ENCODE measurements at regions not wholly inside any gene's neighbourhood (a gene's known extent, or its start where the extent isn't known, plus 50 kb on each side); places are given as distances from the start of the nearest gene placed in this dataset.

DNA sequence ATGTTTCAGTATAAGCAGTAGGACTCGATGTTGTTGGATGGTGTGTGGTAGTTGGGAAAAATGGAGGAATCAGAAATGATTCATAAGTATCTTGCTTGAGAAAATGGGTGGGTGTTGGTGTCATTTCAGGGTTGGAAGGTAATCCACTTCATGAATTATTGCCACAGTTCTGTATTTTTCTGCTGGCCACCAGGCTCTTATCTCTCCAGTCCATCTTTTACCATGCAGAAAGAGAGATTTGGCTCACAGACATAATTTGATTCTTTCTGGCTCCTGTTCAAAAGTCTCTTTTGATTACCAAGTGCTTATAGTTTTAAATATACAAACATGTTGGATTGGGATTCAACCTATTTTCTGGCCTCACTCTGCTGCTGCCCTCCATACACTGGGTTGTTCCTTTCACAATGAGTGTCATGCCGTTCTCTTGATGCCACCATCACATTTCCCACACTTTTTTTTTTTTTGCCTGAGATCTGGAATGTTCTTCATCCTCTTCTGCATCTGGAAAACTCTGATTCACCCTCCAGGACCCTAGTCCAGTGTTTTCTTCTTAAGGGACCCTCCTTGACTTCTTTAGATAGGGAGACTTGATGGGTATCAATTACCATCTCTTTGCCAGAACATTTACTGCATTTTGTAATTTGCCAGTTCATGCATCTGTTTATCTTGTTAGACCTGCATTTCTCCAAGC lies 69.4 kb upstream of the GAP43 start:
- Mint-ChIP-seq H3K9me3 (peaks cover 0 to 2% of the 10 kb centered on the region in 2 experiments; a peak in 2 of 5 replicates), H3K27ac (peak overlapping the region in 2 of 3 experiments; percentile 3 to 88; a peak in 3 of 7 replicates), H3K4me1 (peaks cover 21 to 22% of the 10 kb centered on the region in 2 experiments), H3K36me3 (ENCODE audit: insufficient read depth in 1 of 3, low read depth in 3 of 3) (peaks cover 0 to 8% (median 8%) of the 10 kb centered on the region in 3 experiments; a peak in 3 of 7 replicates), H3K27me3 (ENCODE audit: low read depth) (no peaks in the 10 kb centered on the region), H3K4me3 (no peak overlapping the region)
- Histone ChIP-seq H3K23me2 (ENCODE audit: insufficient read length, low read depth, low read length, poor library complexity, severe bottlenecking) (no peaks in the 10 kb centered on the region), H2BK12ac (ENCODE audit: insufficient read length, low read depth, low read length) (no peak overlapping the region), H3K27ac (ENCODE audit: insufficient read length, low read depth, low read length) (no peak overlapping the region), H4K91ac (ENCODE audit: insufficient read length, low read depth, low read length) (no peak overlapping the region), H3K4me2 (ENCODE audit: insufficient read depth, insufficient read length, low read length) (no peak overlapping the region), H3T11ph (ENCODE audit: low read length) (no peak overlapping the region), H3K79me2 (ENCODE audit: insufficient read depth, low read length) (no peaks in the 10 kb centered on the region), H3K4ac (ENCODE audit: low read depth, low read length) (no peak overlapping the region), H3K9me3 (ENCODE audit: control insufficient read depth, low read depth, low read length) (no peaks in the 10 kb centered on the region), H3K79me1 (ENCODE audit: insufficient read depth, low read depth, low read length, poor library complexity, severe bottlenecking) (no peaks in the 10 kb centered on the region), H3K56ac (ENCODE audit: insufficient read length, low read depth, low read length) (no peak overlapping the region), H4K20me1 (ENCODE audit: control insufficient read depth, insufficient read depth, insufficient read length) (no peaks in the 10 kb centered on the region), H2AFZ (ENCODE audit: low read length) (no peak overlapping the region), H2AK5ac (ENCODE audit: insufficient read length, low read length) (no peak overlapping the region), H4K8ac (replicated peaks; ENCODE audit: insufficient read length, low read depth, low read length) (no peak overlapping the region), H3K9ac (ENCODE audit: extremely low read depth, insufficient read length, low read length) (no peak overlapping the region), H2BK20ac (ENCODE audit: low read depth, low read length, poor library complexity, severe bottlenecking) (no peak overlapping the region), H2BK120ac (ENCODE audit: low read depth, low read length, poor library complexity, severe bottlenecking) (no peak overlapping the region), H3K23ac (ENCODE audit: insufficient read length, low read depth, low read length) (no peak overlapping the region), H3K18ac (ENCODE audit: insufficient read length, low read depth, low read length) (no peak overlapping the region), H2BK5ac (ENCODE audit: insufficient read length, low read length) (no peak overlapping the region), H3K4me1 (ENCODE audit: insufficient read depth, low read length) (peaks cover 10% of the 10 kb centered on the region; the same call in 1 of the 2 replicates), H4K5ac (ENCODE audit: insufficient read length, low read depth, low read length) (no peak overlapping the region), H3K27me3 (ENCODE audit: insufficient read depth, low read length) (no peaks in the 10 kb centered on the region), H2BK15ac (ENCODE audit: low read depth, low read length) (no peak overlapping the region), H3K14ac (ENCODE audit: insufficient read depth, low read length) (no peak overlapping the region)
- DNase-seq: no peak
- TF ChIP-seq, protein P1, sequence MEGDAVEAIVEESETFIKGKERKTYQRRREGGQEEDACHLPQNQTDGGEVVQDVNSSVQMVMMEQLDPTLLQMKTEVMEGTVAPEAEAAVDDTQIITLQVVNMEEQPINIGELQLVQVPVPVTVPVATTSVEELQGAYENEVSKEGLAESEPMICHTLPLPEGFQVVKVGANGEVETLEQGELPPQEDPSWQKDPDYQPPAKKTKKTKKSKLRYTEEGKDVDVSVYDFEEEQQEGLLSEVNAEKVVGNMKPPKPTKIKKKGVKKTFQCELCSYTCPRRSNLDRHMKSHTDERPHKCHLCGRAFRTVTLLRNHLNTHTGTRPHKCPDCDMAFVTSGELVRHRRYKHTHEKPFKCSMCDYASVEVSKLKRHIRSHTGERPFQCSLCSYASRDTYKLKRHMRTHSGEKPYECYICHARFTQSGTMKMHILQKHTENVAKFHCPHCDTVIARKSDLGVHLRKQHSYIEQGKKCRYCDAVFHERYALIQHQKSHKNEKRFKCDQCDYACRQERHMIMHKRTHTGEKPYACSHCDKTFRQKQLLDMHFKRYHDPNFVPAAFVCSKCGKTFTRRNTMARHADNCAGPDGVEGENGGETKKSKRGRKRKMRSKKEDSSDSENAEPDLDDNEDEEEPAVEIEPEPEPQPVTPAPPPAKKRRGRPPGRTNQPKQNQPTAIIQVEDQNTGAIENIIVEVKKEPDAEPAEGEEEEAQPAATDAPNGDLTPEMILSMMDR (conservative IDR thresholded peaks at IDR 0.05): no peak
- WGBS (ENCODE audit: extremely low coverage, insufficient read length, low lambda C conversion rate): 100% methylated on average over 1 of the region's 2 CpGs

Data from H9 (cell line).